ENCODE measurements at regions not wholly inside any gene's neighbourhood (a gene's known extent, or its start where the extent isn't known, plus 50 kb on each side); places are given as distances from the start of the nearest gene placed in this dataset.

DNA sequence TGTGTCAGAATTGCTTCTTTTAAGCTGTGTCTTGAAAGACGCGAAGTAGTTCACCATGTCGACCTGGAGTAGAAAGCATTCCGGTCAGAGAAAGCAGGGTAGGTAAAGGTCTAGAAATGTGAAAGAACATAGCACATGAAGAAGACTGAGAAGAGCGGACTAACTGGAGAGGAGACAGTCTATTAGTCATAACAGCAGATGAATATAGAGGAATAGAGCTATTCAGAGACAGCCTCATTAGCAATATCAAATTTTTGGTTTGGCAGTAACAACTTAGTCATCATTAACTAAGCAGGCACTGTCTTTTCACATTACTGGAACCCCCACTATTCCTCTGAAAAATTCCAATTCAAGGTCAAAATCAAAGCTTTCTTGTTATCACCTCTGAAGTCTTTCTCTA lies 678.8 kb downstream of the DIPK2A start:
- Histone ChIP-seq H3K27ac (ENCODE audit: low read depth in 1 of 2, low read length in 2 of 2) (no peak overlapping the region), H3K9me3 (ENCODE audit: control insufficient read depth in 4 of 4, low read length in 3 of 4) (no peaks in the 10 kb centered on the region), H3K27me3 (ENCODE audit: control insufficient read depth in 4 of 4, insufficient read depth in 4 of 4, low read length in 3 of 4) (no peaks in the 10 kb centered on the region), H3K4me1 (ENCODE audit: control insufficient read depth in 4 of 4, insufficient read depth in 4 of 4, low read length in 3 of 4) (no peaks in the 10 kb centered on the region), H3K36me3 (ENCODE audit: control insufficient read depth in 4 of 4, insufficient read depth in 3 of 4, low read depth in 1 of 4, low read length in 3 of 4) (no peaks in the 10 kb centered on the region), H3K9ac (ENCODE audit: low read depth in 1 of 2, low read length in 2 of 2) (no peak overlapping the region), H3K4me3 (ENCODE audit: low read depth in 1 of 3, low read length in 3 of 3) (no peak overlapping the region)
- TF ChIP-seq ATF3 (IDR thresholded peaks at IDR 0.05) (no peak), CTCF (IDR thresholded peaks at IDR 0.05; ENCODE audit: low read depth, low read length, missing input control) (no peak), RAD21 (IDR thresholded peaks at IDR 0.05) (no peak), SP1 (IDR thresholded peaks at IDR 0.05) (no peak)
- 96% methylated on average over 5 of the region's 5 CpGs for WGBS
- DNase-seq (ENCODE audit: low spot score): no peak

DNA sequence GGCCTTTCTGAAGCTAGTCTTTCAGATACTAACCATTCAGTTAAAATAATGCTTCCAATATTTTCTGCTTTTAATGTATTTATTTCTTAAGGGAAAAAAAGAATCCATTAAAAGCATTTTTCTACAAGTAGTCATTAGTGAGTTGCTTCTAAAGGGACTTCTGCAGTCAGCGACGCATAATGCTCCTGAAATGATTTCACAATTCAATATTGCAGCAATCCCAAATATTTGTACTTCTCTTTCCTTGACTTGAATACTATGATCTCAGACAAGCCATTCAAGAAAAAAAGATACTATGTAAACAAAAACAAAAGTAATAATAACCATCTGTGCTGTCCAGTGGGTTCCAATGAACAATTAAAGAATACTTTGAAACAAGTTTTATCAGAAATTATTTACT lies 681.0 kb downstream of the DIPK2A start:
- DNase-seq (ENCODE audit: low spot score): no peak
- Histone ChIP-seq H3K9me3 (ENCODE audit: control insufficient read depth in 4 of 4, low read length in 3 of 4) (no peaks in the 10 kb centered on the region), H3K27ac (ENCODE audit: low read depth in 1 of 2, low read length in 2 of 2) (no peak overlapping the region), H3K4me3 (ENCODE audit: low read depth in 1 of 3, low read length in 3 of 3) (no peak overlapping the region), H3K36me3 (ENCODE audit: control insufficient read depth in 4 of 4, insufficient read depth in 3 of 4, low read depth in 1 of 4, low read length in 3 of 4) (no peaks in the 10 kb centered on the region), H3K9ac (ENCODE audit: low read depth in 1 of 2, low read length in 2 of 2) (no peak overlapping the region), H3K27me3 (ENCODE audit: control insufficient read depth in 4 of 4, insufficient read depth in 4 of 4, low read length in 3 of 4) (no peaks in the 10 kb centered on the region), H3K4me1 (ENCODE audit: control insufficient read depth in 4 of 4, insufficient read depth in 4 of 4, low read length in 3 of 4) (no peaks in the 10 kb centered on the region)
- TF ChIP-seq FOXA1 (IDR thresholded peaks at IDR 0.05) (no peak), ATF3 (IDR thresholded peaks at IDR 0.05) (no peak), RAD21 (IDR thresholded peaks at IDR 0.05) (no peak)
- 37% methylated on average over 2 of the region's 2 CpGs for WGBS

GRCh38 chr3:144655423-144655822 lies 683.8 kb downstream of the DIPK2A start:
- TF ChIP-seq YY1 (IDR thresholded peaks at IDR 0.05) (no peak), ATF3 (IDR thresholded peaks at IDR 0.05) (no peak), REST (IDR thresholded peaks at IDR 0.05) (no peak), RXRA (IDR thresholded peaks at IDR 0.05) (no peak), CTCF (IDR thresholded peaks at IDR 0.05; ENCODE audit: low read depth, low read length, missing input control) (no peak)
- no peaks in the 10 kb centered on the region for H3K27me3 ChIP-seq (ENCODE audit: control insufficient read depth in 4 of 4, insufficient read depth in 4 of 4, low read length in 3 of 4)
- no peak overlapping the region for H3K9ac ChIP-seq (ENCODE audit: low read depth in 1 of 2, low read length in 2 of 2)
- no peak for DNase-seq (ENCODE audit: low spot score)
- H3K9me3 ChIP-seq (ENCODE audit: control insufficient read depth in 4 of 4, low read length in 3 of 4): no peaks in the 10 kb centered on the region
- no peaks in the 10 kb centered on the region for H3K4me1 ChIP-seq (ENCODE audit: control insufficient read depth in 4 of 4, insufficient read depth in 4 of 4, low read length in 3 of 4)
- WGBS: 83% methylated on average over 1 of the region's 1 CpG
- no peak overlapping the region for H3K4me3 ChIP-seq (ENCODE audit: low read depth in 1 of 3, low read length in 3 of 3)
- no peak overlapping the region for H3K27ac ChIP-seq (ENCODE audit: low read depth in 1 of 2, low read length in 2 of 2)
- H3K36me3 ChIP-seq (ENCODE audit: control insufficient read depth in 4 of 4, insufficient read depth in 3 of 4, low read depth in 1 of 4, low read length in 3 of 4): no peaks in the 10 kb centered on the region
